ENCODE measurements at regions not wholly inside any gene's neighbourhood (a gene's known extent, or its start where the extent isn't known, plus 50 kb on each side); places are given as distances from the start of the nearest gene placed in this dataset.

DNA sequence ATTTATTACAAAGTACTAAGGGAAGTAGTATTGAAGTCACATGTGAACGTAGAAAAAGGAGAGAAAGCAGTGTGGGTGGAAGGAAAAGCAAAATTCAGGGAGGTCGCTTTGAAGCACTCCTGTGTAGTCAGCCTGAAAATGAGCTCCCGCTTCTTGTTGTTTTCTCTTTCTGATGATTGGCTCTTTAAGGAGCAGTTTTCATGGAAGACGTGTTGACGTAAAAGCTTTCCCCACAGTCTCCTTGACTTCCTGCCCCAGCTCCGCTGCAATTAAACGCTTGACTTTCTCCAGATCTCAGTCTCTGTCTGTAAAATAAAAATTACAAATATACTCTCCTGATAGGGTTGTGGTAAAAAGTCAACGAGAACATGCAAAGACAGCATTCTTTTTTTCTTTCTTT, 661.5 kb upstream of the ZP4 start:
- TF ChIP-seq, protein P1, sequence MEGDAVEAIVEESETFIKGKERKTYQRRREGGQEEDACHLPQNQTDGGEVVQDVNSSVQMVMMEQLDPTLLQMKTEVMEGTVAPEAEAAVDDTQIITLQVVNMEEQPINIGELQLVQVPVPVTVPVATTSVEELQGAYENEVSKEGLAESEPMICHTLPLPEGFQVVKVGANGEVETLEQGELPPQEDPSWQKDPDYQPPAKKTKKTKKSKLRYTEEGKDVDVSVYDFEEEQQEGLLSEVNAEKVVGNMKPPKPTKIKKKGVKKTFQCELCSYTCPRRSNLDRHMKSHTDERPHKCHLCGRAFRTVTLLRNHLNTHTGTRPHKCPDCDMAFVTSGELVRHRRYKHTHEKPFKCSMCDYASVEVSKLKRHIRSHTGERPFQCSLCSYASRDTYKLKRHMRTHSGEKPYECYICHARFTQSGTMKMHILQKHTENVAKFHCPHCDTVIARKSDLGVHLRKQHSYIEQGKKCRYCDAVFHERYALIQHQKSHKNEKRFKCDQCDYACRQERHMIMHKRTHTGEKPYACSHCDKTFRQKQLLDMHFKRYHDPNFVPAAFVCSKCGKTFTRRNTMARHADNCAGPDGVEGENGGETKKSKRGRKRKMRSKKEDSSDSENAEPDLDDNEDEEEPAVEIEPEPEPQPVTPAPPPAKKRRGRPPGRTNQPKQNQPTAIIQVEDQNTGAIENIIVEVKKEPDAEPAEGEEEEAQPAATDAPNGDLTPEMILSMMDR (IDR thresholded peaks at IDR 0.05): no peak
- TF ChIP-seq POLR2AphosphoS5 (IDR thresholded peaks at IDR 0.05): no peak
- no peak for TF ChIP-seq POLR2A (IDR thresholded peaks at IDR 0.05)
